GM21737 (cell line): ENCODE measurements at regions not wholly inside any gene's neighbourhood (a gene's known extent, or its start where the extent isn't known, plus 50 kb on each side); places are given as distances from the start of the nearest gene placed in this dataset.
"Not testable (repeated sequence)": the region's sequence is repeated elsewhere in the genome, so short reads cannot be mapped to it uniquely, and the experiment has no call there.

Experiments used
- ATAC-seq: cut with Tn5 transposase; IDR thresholded peaks from one replicate; pipeline ENCODE4 v1.9.1; 2021; ENCODE audit warnings: mild to moderate bottlenecking, moderate library complexity; ENCODE audit not compliant: unreplicated experiment

DNA sequence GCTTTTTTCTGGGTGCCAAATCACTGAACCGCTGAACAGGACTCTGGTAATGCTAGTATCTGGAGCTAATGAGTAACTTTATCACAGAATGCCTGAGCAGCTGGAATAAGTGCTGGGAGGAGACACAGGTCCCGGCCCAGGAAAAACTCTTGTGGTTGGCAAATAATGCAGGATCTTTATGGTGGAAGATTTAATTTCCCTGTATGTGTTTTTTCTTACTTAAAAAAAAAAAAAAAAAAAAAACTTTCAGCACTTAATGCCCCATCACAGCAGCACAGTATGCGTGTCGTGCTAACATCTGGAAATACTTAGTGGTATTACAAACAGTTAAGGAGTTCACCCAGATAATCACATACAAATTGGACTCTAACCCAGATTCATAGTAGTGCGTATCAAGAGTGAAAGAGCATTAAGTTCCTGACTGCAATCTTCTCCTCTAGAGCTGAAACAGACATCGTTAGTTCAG, 220.7 kb downstream of the TOMM20 start:
- no peak for ATAC-seq

DNA sequence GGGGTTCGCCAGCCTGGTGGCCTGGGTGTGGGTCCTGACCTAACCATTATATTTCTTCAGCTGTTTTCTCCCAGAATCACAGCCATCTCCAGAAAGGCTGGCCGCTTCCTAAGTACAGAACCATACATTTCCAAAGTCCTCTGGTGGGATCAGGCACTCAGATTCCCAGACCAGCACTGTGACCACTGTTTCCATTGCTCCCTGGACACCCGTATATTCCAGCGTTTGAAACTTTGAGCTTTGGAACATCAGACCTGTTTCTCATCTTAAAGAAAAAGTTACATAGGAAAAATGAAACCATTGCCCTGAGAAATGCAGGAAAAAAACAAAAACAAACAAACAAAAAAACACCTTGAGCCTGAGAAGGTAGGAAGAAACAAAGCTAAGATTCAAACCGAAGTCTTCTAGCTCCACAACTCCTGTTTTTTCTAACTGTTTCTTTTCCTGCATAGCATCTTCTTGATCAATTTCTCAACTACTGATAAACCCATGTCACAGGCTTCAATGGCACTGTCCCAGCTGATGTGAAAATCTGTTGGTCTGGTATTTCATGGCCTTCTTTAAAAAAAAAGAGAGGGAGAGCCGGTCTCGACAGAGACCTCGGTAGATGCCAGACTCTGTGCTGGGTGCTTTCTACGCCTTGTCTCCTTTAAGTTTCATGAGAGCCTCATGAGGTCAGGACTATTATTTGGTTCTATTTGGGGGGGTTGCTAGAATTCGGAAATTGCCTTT, 221.3 kb downstream of the TOMM20 start:
- no peak for ATAC-seq

DNA sequence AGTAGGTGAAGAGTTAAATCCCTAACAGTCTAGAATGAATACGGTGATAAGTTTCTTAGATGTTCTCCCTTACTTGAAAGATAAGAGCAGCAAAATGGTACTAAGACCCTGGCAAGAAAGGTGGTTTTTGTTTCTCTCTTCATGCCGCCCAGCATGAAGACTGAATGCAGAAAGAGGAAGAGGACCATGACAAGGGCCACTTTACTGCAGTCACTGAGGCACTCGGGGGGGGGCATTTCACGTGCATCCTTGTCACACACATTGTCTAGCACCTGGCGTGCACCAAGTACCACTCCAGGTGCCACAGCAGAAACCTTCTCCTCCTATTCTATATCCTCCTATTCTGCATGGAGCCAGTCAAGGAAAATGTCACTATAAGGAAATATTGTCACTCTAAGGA, 222.0 kb downstream of the TOMM20 start:
- no peak for ATAC-seq

GRCh38 chr1:234902774-234903547, 225.7 kb downstream of the TOMM20 start:
- no peak for ATAC-seq

GRCh38 chr1:234901491-234902049, 227.1 kb downstream of the TOMM20 start:
- no peak for ATAC-seq

GRCh38 chr1:234900595-234900994, 228.0 kb downstream of the TOMM20 start:
- ATAC-seq, result no peak

DNA sequence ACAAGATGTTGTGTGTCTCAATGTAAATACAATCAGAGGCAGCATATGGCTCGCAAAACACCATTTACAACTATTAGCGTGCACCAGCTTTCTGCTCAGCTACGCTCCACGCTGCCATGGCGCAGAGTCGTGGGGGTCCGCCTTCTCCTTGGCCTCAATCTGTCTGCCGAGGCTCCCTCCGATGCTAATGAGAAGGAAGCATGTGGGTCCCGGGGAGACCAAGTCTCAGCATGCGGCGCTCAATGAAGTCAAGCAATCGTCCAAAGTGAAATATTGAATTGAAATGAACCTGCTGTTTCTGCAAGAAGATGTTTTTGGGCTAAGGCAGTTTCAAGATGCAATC, 228.9 kb downstream of the TOMM20 start:
- ATAC-seq, result no peak

DNA sequence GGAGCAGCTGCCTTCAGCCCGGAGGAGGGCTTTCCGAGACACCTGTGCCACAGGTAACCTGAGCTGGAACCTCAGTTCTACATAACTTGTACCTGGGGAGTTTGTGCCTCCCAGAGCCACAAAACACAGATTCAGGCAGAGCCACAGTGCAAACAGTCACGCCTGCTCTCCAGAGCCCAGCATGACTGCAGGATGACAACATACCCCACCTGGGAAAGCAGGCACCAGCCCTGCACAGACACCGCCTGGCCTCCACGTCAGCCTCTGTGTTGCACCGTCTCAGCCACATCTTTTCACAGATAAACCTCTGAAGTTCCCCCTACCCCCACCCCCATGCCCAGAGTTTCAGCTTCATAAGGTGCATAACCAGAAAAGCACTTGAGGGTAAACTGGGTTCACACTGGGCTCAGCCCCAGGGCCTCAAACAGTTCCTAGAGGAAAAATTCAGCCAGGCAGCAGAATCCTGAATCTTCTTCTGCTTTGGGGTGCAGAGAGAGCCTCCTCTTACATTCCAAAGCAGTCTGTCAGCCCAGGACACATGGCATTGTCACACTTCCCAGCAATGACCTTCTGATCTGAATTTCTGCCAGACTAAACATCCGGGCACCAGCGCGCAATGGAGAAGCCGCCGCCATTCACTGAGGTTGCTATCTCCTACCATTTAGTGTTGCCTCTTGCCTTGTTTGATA, 229.5 kb downstream of the TOMM20 start:
- no peak for ATAC-seq

- no peak for ATAC-seq
Observed at GRCh38 chr1:234898455-234899033, 230.1 kb downstream of the TOMM20 start.

- no peak for ATAC-seq
Observed at GRCh38 chr1:234897754-234898454, 230.7 kb downstream of the TOMM20 start.

DNA sequence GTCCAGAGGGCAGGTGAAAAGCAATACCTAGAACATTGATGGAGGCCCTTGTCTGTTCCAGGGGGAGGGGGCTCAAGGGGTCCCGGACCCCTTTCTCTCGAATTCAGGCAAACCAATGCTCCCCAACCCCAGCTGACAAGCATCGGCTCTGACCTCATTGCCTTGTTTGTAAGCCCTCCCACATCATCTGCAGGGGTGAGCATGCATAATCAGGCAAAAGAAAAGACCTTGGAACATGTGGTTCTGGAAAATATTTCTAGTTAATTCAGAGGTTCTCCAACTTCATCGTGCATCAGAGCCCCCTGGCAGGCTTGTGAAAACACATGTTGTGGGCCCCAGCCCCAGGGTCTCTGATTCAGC, 231.3 kb downstream of the TOMM20 start:
- no peak for ATAC-seq

DNA sequence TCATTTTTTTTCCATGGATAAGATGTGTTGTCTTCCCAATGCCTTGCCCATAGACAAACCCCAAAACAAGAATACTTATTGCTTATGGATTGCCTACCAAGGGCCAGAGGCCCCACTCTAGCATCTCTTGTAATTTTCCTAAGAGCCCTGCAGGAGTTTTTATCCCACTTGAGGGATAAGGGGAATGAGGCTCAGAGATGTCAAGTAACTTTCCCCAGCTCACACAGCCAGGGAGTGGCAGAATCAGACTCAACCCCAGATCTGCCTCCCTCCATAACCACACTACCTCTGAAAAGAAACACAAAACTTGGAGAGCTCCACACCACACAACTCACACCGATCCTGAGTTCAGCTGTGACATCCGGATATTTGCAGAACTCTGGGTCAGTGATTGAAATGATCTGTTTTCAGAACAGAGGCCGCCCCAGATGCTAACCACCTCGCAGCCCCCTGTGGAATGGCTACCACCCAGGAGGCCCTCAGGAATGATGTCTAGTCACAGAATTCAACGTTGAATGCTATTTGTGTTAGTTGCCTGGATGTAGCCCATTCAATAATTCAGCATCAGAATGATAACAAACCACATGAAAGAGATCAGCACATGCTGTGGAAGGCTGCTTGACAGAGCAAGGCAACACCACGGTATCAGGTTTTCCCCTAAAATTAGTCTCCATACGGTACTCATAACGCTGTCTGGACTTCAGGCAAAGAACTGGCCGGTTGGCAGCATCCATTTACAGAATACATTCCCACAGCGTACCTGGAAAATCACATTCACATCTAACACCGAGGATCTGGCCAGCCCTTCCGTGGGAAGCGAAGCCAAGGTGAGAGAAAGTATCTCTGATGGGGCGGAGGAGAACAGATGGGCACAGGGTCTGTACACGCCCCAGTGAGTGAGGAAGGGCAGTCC, 231.9 kb downstream of the TOMM20 start:
- ATAC-seq, result no peak

GRCh38 chr1:234893725-234894630, 234.7 kb downstream of the TOMM20 start:
- ATAC-seq, result no peak

- ATAC-seq, result no peak
Observed at GRCh38 chr1:234893359-234893724, 235.3 kb downstream of the TOMM20 start.

DNA sequence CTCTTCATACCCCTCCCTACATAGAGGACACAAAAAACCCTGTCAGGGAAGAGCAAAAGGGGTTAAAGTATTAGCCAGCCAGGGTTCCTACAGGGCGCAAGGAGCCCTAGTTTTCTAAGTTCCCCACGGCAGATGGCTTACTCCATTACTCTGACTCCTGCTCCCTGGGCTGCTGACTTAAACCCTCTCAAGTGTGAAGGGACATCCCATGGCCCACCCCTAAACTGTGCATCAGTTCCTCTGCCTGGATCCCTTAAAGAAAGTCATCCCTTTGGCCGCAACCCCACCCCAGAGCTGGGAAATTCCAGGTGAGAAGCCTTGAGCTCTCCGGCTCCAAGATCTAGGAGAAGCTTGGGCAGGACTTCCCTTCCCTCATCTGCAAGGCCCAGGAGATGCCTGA, 236.0 kb downstream of the TOMM20 start:
- no peak for ATAC-seq

- ATAC-seq, result no peak
Observed at GRCh38 chr1:234891427-234891826, 237.2 kb downstream of the TOMM20 start.

GRCh38 chr1:234889643-234890042, 239.0 kb downstream of the TOMM20 start:
- no peak for ATAC-seq

GRCh38 chr1:234888247-234888646, 240.4 kb downstream of the TOMM20 start:
- not testable (repeated sequence) for ATAC-seq
